ENCODE measurements at regions not wholly inside any gene's neighbourhood (a gene's known extent, or its start where the extent isn't known, plus 50 kb on each side); places are given as distances from the start of the nearest gene placed in this dataset.

DNA sequence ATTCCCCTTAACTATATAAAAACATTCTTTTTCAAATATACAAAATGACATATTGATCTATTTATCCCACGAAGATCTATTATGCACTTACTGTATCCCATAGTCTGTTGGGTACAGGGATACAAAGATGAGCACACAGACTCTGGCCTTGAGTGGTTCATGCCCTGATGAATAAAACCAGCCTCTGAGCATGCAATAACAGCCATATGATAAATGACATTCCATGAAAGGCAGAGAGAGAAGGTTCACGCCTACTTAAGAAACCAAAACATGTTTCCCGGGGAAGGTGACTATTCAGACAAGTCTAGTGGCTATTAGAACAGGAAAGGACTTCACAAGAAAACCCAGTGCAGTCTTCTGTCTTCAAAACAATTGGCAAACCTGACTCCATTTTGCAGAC, 406.2 kb upstream of the BRINP1 start:
- Histone ChIP-seq H3K27me3 (ENCODE audit: control insufficient read depth, insufficient read depth, low read length) (no peaks in the 10 kb centered on the region), H3K9me3 (ENCODE audit: control insufficient read depth, insufficient read depth, low read depth, low read length) (no peaks in the 10 kb centered on the region), H3K36me3 (ENCODE audit: control insufficient read depth, insufficient read depth, low read length) (no peaks in the 10 kb centered on the region), H3K27ac (ENCODE audit: low read length) (no peak overlapping the region), H3K4me3 (ENCODE audit: low read depth in 2 of 2, low read length in 2 of 2) (no peak overlapping the region), H3K4me1 (ENCODE audit: control insufficient read depth, insufficient read depth, low read length) (no peaks in the 10 kb centered on the region)
- TF ChIP-seq TCF7L2 (IDR thresholded peaks at IDR 0.05; ENCODE audit: low read depth, low read length) (no peak), POLR2AphosphoS5 (IDR thresholded peaks at IDR 0.05; ENCODE audit: low read depth, low read length) (no peak), SIN3A (IDR thresholded peaks at IDR 0.05; ENCODE audit: borderline replicate concordance, insufficient read depth, low read depth, low read length) (no peak)
- TF ChIP-seq, protein P1, sequence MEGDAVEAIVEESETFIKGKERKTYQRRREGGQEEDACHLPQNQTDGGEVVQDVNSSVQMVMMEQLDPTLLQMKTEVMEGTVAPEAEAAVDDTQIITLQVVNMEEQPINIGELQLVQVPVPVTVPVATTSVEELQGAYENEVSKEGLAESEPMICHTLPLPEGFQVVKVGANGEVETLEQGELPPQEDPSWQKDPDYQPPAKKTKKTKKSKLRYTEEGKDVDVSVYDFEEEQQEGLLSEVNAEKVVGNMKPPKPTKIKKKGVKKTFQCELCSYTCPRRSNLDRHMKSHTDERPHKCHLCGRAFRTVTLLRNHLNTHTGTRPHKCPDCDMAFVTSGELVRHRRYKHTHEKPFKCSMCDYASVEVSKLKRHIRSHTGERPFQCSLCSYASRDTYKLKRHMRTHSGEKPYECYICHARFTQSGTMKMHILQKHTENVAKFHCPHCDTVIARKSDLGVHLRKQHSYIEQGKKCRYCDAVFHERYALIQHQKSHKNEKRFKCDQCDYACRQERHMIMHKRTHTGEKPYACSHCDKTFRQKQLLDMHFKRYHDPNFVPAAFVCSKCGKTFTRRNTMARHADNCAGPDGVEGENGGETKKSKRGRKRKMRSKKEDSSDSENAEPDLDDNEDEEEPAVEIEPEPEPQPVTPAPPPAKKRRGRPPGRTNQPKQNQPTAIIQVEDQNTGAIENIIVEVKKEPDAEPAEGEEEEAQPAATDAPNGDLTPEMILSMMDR (IDR thresholded peaks at IDR 0.05): no peak
- TF ChIP-seq, protein P2, sequence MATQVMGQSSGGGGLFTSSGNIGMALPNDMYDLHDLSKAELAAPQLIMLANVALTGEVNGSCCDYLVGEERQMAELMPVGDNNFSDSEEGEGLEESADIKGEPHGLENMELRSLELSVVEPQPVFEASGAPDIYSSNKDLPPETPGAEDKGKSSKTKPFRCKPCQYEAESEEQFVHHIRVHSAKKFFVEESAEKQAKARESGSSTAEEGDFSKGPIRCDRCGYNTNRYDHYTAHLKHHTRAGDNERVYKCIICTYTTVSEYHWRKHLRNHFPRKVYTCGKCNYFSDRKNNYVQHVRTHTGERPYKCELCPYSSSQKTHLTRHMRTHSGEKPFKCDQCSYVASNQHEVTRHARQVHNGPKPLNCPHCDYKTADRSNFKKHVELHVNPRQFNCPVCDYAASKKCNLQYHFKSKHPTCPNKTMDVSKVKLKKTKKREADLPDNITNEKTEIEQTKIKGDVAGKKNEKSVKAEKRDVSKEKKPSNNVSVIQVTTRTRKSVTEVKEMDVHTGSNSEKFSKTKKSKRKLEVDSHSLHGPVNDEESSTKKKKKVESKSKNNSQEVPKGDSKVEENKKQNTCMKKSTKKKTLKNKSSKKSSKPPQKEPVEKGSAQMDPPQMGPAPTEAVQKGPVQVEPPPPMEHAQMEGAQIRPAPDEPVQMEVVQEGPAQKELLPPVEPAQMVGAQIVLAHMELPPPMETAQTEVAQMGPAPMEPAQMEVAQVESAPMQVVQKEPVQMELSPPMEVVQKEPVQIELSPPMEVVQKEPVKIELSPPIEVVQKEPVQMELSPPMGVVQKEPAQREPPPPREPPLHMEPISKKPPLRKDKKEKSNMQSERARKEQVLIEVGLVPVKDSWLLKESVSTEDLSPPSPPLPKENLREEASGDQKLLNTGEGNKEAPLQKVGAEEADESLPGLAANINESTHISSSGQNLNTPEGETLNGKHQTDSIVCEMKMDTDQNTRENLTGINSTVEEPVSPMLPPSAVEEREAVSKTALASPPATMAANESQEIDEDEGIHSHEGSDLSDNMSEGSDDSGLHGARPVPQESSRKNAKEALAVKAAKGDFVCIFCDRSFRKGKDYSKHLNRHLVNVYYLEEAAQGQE (IDR thresholded peaks at IDR 0.05; ENCODE audit: insufficient read depth in 1 of 2, low read depth in 2 of 2, low read length in 1 of 2): no peak
- POLR2A ChIA-PET: no interaction called here
- no TSS peak for BruUV-seq (replicated peaks)
- CTCF ChIA-PET: no interaction called here
- intact Hi-C loops (cut with micrococcal nuclease; ENCODE audit: unreplicated experiment): no loop called here
- no peak for ATAC-seq
- DNase-seq (ENCODE audit: low read depth, low spot score): no peak
- in situ Hi-C loops (cut with HindIII; ENCODE audit: low pct_unique_long_range_greater_than_20kb, low sequenced_read_pairs): no loop called here

DNA sequence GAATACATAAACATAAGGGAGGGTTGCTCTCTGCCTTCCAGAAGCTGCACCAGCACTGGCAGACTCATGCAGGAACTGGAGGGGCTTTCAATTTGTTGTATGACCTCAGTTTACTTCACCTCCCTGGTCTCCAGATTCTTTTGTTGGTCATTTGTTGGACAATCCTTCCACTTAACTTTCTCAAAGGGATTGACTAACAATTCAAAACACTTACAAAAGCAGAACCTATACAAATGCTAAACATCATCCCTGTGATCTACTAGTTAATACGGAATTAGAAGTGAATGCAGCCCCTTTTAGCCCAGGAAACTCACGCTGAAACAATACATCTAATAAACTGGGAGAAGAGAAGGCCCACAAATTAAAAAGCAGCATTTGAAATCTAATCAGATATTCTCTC, 404.6 kb upstream of the BRINP1 start:
- Histone ChIP-seq H3K27me3 (ENCODE audit: control insufficient read depth, insufficient read depth, low read length) (no peaks in the 10 kb centered on the region), H3K36me3 (ENCODE audit: control insufficient read depth, insufficient read depth, low read length) (no peaks in the 10 kb centered on the region), H3K27ac (ENCODE audit: low read length) (no peak overlapping the region), H3K9me3 (ENCODE audit: control insufficient read depth, insufficient read depth, low read depth, low read length) (no peaks in the 10 kb centered on the region), H3K4me3 (ENCODE audit: low read depth in 2 of 2, low read length in 2 of 2) (no peak overlapping the region), H3K4me1 (ENCODE audit: control insufficient read depth, insufficient read depth, low read length) (no peaks in the 10 kb centered on the region)
- TF ChIP-seq, protein P1 (IDR thresholded peaks at IDR 0.05): no peak
- no peak for TF ChIP-seq POLR2AphosphoS5 (IDR thresholded peaks at IDR 0.05; ENCODE audit: low read depth, low read length)
- no peak for TF ChIP-seq SIN3A (IDR thresholded peaks at IDR 0.05; ENCODE audit: borderline replicate concordance, insufficient read depth, low read depth, low read length)
- TF ChIP-seq, protein P2 (IDR thresholded peaks at IDR 0.05; ENCODE audit: insufficient read depth in 1 of 2, low read depth in 2 of 2, low read length in 1 of 2): no peak
- no peak for TF ChIP-seq TCF7L2 (IDR thresholded peaks at IDR 0.05; ENCODE audit: low read depth, low read length)
- intact Hi-C loops (cut with micrococcal nuclease; ENCODE audit: unreplicated experiment) (no loop called here), in situ Hi-C loops (cut with HindIII; ENCODE audit: low pct_unique_long_range_greater_than_20kb, low sequenced_read_pairs) (no loop called here)
- ChIA-PET CTCF (no interaction called here), POLR2A (no interaction called here)
- DNase-seq (ENCODE audit: low read depth, low spot score) (no peak), ATAC-seq (no peak)
- no TSS peak for BruUV-seq (replicated peaks)
